Astrocyte (in vitro differentiated cells and primary cell): ENCODE measurements at regions not wholly inside any gene's neighbourhood (a gene's known extent, or its start where the extent isn't known, plus 50 kb on each side); places are given as distances from the start of the nearest gene placed in this dataset.

ENCODE experiments used
- DNase-seq: peaks from one replicate; pipeline ENCODE4 v3.0.0-alpha.2; 2010; ENCODE audit warnings: low read depth
- FAIRE-seq: peaks from 2 replicates; lab custom pipeline; 2011; peaks lifted over from hg19 to GRCh38; lab: Jason Lieb, UNC
- H2AFZ ChIP-seq: 2 replicates; pipeline ENCODE4 v1.6.0; 2012; ENCODE audit warnings: low read depth, low read length, inconsistent platforms
- H3K27ac ChIP-seq: 2 replicates; pipeline ENCODE4 v1.5.1; 2011; ENCODE audit warnings: low read depth, low read length, inconsistent platforms
- H3K27me3 ChIP-seq: 2 replicates; pipeline ENCODE4 v1.6.0; 2011; ENCODE audit warnings: low read length, inconsistent platforms; ENCODE audit not compliant: insufficient read depth
- H3K36me3 ChIP-seq: 2 replicates; pipeline ENCODE4 v1.5.1; 2011; ENCODE audit warnings: low read length, inconsistent platforms; ENCODE audit not compliant: insufficient read depth
- H3K4me1 ChIP-seq: 2 replicates; pipeline ENCODE4 v1.5.1; 2011; ENCODE audit warnings: low read length, inconsistent platforms; ENCODE audit not compliant: insufficient read depth
- H3K4me2 ChIP-seq: 2 replicates; pipeline ENCODE4 v1.6.0; 2012; ENCODE audit warnings: low read length, inconsistent platforms
- H3K4me3 ChIP-seq: 2 replicates; pipeline ENCODE4 v1.5.1; 2011; ENCODE audit warnings: low read depth, mild to moderate bottlenecking, low read length, inconsistent platforms; ENCODE audit not compliant: insufficient read depth
- H3K79me2 ChIP-seq: 2 replicates; pipeline ENCODE4 v1.6.0; 2012; ENCODE audit warnings: mild to moderate bottlenecking, low read length, inconsistent platforms; ENCODE audit not compliant: insufficient read depth
- H3K9ac ChIP-seq: 2 replicates; pipeline ENCODE4 v1.6.0; 2012; ENCODE audit warnings: mild to moderate bottlenecking, low read length, inconsistent platforms
- H3K9me3 ChIP-seq: 2 replicates; pipeline ENCODE4 v1.5.1; 2012; ENCODE audit warnings: low read depth, mild to moderate bottlenecking, low read length, inconsistent platforms; ENCODE audit not compliant: insufficient read depth
- H4K20me1 ChIP-seq: 2 replicates; pipeline ENCODE4 v1.6.0; 2012; ENCODE audit warnings: low read length, inconsistent platforms; ENCODE audit not compliant: insufficient read depth
- H3K27ac Mint-ChIP-seq: one replicate; pipeline ENCODE4 v1.8.0; 2021; ENCODE audit warnings: mild to moderate bottlenecking, mixed read lengths; ENCODE audit not compliant: unreplicated experiment
- H3K27me3 Mint-ChIP-seq: one replicate; pipeline ENCODE4 v1.8.0; 2021; ENCODE audit warnings: low read depth, mixed read lengths; ENCODE audit not compliant: unreplicated experiment
- H3K36me3 Mint-ChIP-seq: one replicate; pipeline ENCODE4 v1.8.0; 2021; ENCODE audit warnings: low read depth, mixed read lengths; ENCODE audit not compliant: unreplicated experiment
- H3K4me1 Mint-ChIP-seq: one replicate; pipeline ENCODE4 v1.8.0; 2021; ENCODE audit warnings: low read depth, mixed read lengths; ENCODE audit not compliant: unreplicated experiment
- H3K4me3 Mint-ChIP-seq: one replicate; pipeline ENCODE4 v1.8.0; 2021; ENCODE audit warnings: mild to moderate bottlenecking, moderate library complexity, mixed read lengths; ENCODE audit not compliant: unreplicated experiment
- H3K9me3 Mint-ChIP-seq: one replicate; pipeline ENCODE4 v1.8.0; 2021; ENCODE audit warnings: mild to moderate bottlenecking, mixed read lengths; ENCODE audit not compliant: unreplicated experiment
- EZH2 ChIP-seq: IDR thresholded peaks from 2 replicates; pipeline ENCODE4 v1.6.1; 2012; ENCODE audit warnings: mild to moderate bottlenecking, low read length, inconsistent platforms; ENCODE audit not compliant: insufficient read depth
- TF ChIP-seq, protein P1 (sequence below): IDR thresholded peaks from 2 replicates; pipeline ENCODE4 v1.5.1; 2011; ENCODE audit warnings: low read depth, mild to moderate bottlenecking, inconsistent platforms, low read length, moderate library complexity; ENCODE audit not compliant: insufficient read depth

DNA sequence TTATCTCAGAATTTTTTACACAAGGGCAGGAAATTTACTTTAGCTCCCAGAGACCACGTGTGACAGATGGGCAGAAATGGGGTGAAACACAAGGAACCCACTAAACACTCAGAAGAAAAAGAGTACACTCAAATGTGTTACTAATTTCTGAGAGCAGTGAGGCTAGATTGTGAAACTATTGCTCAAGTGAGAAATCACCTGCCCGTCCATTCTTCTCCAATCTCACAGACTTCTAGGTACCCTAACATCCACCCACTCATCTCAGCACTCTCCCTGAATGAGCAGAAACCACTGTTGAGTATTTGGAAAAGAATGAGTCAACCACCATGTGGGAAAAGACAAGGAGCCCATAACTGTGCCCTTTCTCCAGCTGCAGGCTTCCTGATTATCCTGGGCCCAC lies 293.0 kb upstream of the CDH2 start:
- no peaks in the 10 kb centered on the region for H3K79me2 ChIP-seq
- FAIRE-seq (no peak), DNase-seq (peak; percentile 43)
- H3K9ac ChIP-seq: no peak overlapping the region
- H2AFZ ChIP-seq: no peak overlapping the region
- no peak for TF ChIP-seq EZH2
- TF ChIP-seq, protein P1, sequence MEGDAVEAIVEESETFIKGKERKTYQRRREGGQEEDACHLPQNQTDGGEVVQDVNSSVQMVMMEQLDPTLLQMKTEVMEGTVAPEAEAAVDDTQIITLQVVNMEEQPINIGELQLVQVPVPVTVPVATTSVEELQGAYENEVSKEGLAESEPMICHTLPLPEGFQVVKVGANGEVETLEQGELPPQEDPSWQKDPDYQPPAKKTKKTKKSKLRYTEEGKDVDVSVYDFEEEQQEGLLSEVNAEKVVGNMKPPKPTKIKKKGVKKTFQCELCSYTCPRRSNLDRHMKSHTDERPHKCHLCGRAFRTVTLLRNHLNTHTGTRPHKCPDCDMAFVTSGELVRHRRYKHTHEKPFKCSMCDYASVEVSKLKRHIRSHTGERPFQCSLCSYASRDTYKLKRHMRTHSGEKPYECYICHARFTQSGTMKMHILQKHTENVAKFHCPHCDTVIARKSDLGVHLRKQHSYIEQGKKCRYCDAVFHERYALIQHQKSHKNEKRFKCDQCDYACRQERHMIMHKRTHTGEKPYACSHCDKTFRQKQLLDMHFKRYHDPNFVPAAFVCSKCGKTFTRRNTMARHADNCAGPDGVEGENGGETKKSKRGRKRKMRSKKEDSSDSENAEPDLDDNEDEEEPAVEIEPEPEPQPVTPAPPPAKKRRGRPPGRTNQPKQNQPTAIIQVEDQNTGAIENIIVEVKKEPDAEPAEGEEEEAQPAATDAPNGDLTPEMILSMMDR: no peak
- Mint-ChIP-seq H3K9me3 (peaks cover 12% of the 10 kb centered on the region), H3K36me3 (no peaks in the 10 kb centered on the region), H3K4me3 (no peak overlapping the region), H3K27me3 (no peaks in the 10 kb centered on the region), H3K4me1 (no peaks in the 10 kb centered on the region), H3K27ac (no peak overlapping the region)
- no peaks in the 10 kb centered on the region for H3K4me1 ChIP-seq
- H3K27me3 ChIP-seq: no peaks in the 10 kb centered on the region
- H3K36me3 ChIP-seq: no peaks in the 10 kb centered on the region
- no peak overlapping the region for H3K27ac ChIP-seq
- H4K20me1 ChIP-seq: no peaks in the 10 kb centered on the region
- H3K4me2 ChIP-seq: no peak overlapping the region
- no peak overlapping the region for H3K4me3 ChIP-seq
- no peaks in the 10 kb centered on the region for H3K9me3 ChIP-seq

DNA sequence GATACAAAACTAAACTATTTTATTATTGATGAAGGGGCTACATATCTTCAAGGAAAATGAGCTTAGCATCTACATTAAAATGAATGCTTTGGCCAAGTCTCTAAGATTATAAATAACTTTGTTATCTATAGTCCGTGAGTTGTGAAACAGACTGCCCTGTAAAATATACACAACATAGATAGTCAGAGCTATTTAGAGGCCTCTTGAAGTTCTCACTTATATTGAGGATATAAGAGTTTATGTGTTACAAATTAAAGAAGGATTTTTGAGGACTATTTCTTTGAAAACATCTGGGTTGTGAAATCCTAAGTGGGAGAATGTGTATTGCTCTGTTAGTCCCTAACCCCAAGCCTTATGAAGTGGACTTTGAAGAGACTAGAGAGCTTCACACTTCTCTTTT lies 292.0 kb upstream of the CDH2 start:
- no peaks in the 10 kb centered on the region for H3K36me3 Mint-ChIP-seq
- H3K9ac ChIP-seq: no peak overlapping the region
- no peaks in the 10 kb centered on the region for H3K9me3 ChIP-seq
- DNase-seq: no peak
- no peak overlapping the region for H3K27ac Mint-ChIP-seq
- H3K27me3 Mint-ChIP-seq: no peaks in the 10 kb centered on the region
- no peak for TF ChIP-seq EZH2
- TF ChIP-seq, protein P1: no peak
- H3K27ac ChIP-seq: no peak overlapping the region
- no peak for FAIRE-seq
- no peaks in the 10 kb centered on the region for H3K4me1 Mint-ChIP-seq
- no peaks in the 10 kb centered on the region for H3K4me1 ChIP-seq
- H3K4me3 Mint-ChIP-seq: no peak overlapping the region
- no peak overlapping the region for H3K4me2 ChIP-seq
- H3K79me2 ChIP-seq: no peaks in the 10 kb centered on the region
- no peaks in the 10 kb centered on the region for H4K20me1 ChIP-seq
- no peak overlapping the region for H2AFZ ChIP-seq
- H3K9me3 Mint-ChIP-seq: peaks cover 12% of the 10 kb centered on the region
- H3K4me3 ChIP-seq: no peak overlapping the region
- no peaks in the 10 kb centered on the region for H3K27me3 ChIP-seq
- H3K36me3 ChIP-seq: no peaks in the 10 kb centered on the region

DNA sequence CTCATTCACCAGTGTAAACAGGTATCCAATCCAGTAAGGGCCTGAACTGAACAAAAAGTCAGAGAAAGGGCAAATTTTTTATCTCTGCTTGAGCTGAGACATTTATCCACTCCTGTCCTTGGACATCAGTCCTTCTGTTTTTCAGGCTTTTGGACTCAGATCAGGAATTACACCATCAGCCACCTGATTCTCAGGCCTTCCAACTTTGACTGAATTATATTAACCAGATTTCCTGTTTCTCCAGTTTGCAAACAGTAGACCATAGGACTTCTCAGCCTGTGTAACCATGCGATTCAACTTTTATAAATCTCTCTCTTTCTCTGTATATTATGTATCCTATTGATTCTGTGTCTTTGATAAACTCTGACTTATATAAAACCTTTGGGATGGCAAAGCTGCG lies 289.3 kb upstream of the CDH2 start:
- no peaks in the 10 kb centered on the region for H4K20me1 ChIP-seq
- H3K9ac ChIP-seq: no peak overlapping the region
- Mint-ChIP-seq H3K27me3 (no peaks in the 10 kb centered on the region), H3K36me3 (no peaks in the 10 kb centered on the region), H3K9me3 (peaks cover 4% of the 10 kb centered on the region), H3K27ac (no peak overlapping the region), H3K4me1 (no peaks in the 10 kb centered on the region), H3K4me3 (no peak overlapping the region)
- no peak overlapping the region for H3K27ac ChIP-seq
- H3K9me3 ChIP-seq: no peaks in the 10 kb centered on the region
- FAIRE-seq (no peak), DNase-seq (no peak)
- H3K36me3 ChIP-seq: no peaks in the 10 kb centered on the region
- H3K27me3 ChIP-seq: no peaks in the 10 kb centered on the region
- no peak overlapping the region for H3K4me3 ChIP-seq
- no peaks in the 10 kb centered on the region for H3K4me1 ChIP-seq
- no peak overlapping the region for H2AFZ ChIP-seq
- no peaks in the 10 kb centered on the region for H3K79me2 ChIP-seq
- TF ChIP-seq, protein P1: no peak
- TF ChIP-seq EZH2: no peak
- no peak overlapping the region for H3K4me2 ChIP-seq
